Osteoblast (primary cell): ENCODE measurements at regions not wholly inside any gene's neighbourhood (a gene's known extent, or its start where the extent isn't known, plus 50 kb on each side); places are given as distances from the start of the nearest gene placed in this dataset.

ENCODE experiments used
- DNase-seq: peaks from one replicate; pipeline ENCODE4 v3.0.0; 2011; ENCODE audit warnings: low spot score, mixed read lengths; ENCODE audit not compliant: insufficient read length; ENCODE audit errors: missing footprints
- H2AFZ ChIP-seq: 2 replicates; pipeline ENCODE4 v1.6.0; 2011; ENCODE audit warnings: mild to moderate bottlenecking, low read length
- H3K27ac ChIP-seq: 2 replicates; pipeline ENCODE4 v1.5.1; 2011; ENCODE audit warnings: mild to moderate bottlenecking, low read depth, low read length, moderate library complexity
- H3K27me3 ChIP-seq: 2 replicates; pipeline ENCODE4 v1.6.0; 2012; ENCODE audit warnings: mild to moderate bottlenecking, control low read depth, inconsistent platforms, low read length, moderate library complexity; ENCODE audit not compliant: insufficient read depth
- H3K36me3 ChIP-seq: 2 replicates; pipeline ENCODE4 v1.5.1; 2011; ENCODE audit warnings: mild to moderate bottlenecking, low read length, control low read depth, moderate library complexity; ENCODE audit not compliant: insufficient read depth
- H3K4me1 ChIP-seq: 2 replicates; pipeline ENCODE4 v1.5.1; 2011; ENCODE audit warnings: mild to moderate bottlenecking, low read length, control low read depth, moderate library complexity; ENCODE audit not compliant: insufficient read depth
- H3K4me2 ChIP-seq: 2 replicates; pipeline ENCODE4 v1.6.0; 2011; ENCODE audit warnings: mild to moderate bottlenecking, low read length; ENCODE audit not compliant: insufficient read depth
- H3K4me3 ChIP-seq: fragments of 200-600 bp; sonication (generic); 3 replicates; pipeline ENCODE4 v1.5.1; 2012; ENCODE audit warnings: mild to moderate bottlenecking, low read length, inconsistent platforms; ENCODE audit not compliant: insufficient read depth
- H3K79me2 ChIP-seq: 2 replicates; pipeline ENCODE4 v1.6.0; 2012; ENCODE audit warnings: mild to moderate bottlenecking, low read length, control low read depth, inconsistent platforms; ENCODE audit not compliant: insufficient read depth
- H3K9me3 ChIP-seq: 2 replicates; pipeline ENCODE4 v1.5.1; 2011; ENCODE audit warnings: low read depth, low read length, control low read depth
- H4K20me1 ChIP-seq: 2 replicates; pipeline ENCODE4 v1.6.0; 2012; ENCODE audit warnings: mild to moderate bottlenecking, low read length, control low read depth; ENCODE audit not compliant: insufficient read depth
- TF ChIP-seq, protein P1 (sequence below): IDR thresholded peaks from 2 replicates; pipeline ENCODE4 v1.5.1; 2011; ENCODE audit warnings: mild to moderate bottlenecking, low read depth, low read length, moderate library complexity; ENCODE audit errors: extremely low read depth

DNA sequence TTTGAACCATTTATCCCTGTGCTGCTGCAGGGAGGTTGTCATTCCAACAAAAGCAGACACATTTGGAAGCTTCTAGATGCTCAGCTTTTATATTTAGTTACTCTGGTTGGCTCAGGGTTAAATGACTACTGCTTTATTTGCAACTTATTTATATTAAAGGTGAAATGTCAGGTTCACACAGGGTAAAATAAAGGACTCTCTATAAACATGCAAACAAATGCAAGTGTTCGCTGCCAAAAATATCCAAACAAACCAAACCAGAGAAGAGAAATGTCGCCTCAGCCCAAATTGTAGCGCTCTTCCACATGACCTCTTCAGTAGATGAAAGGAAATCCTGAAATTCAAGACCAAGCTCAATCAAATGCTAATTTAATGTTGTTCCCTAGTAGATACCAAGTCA, 57.0 kb upstream of the LIFR start:
- Histone ChIP-seq H3K4me2 (no peak overlapping the region), H3K4me3 (no peak overlapping the region), H4K20me1 (no peaks in the 10 kb centered on the region), H3K9me3 (no peaks in the 10 kb centered on the region), H2AFZ (no peak overlapping the region), H3K27me3 (peaks cover 3% of the 10 kb centered on the region), H3K79me2 (no peaks in the 10 kb centered on the region), H3K4me1 (peaks cover under 1% of the 10 kb centered on the region), H3K27ac (no peak overlapping the region), H3K36me3 (no peaks in the 10 kb centered on the region)
- TF ChIP-seq, protein P1, sequence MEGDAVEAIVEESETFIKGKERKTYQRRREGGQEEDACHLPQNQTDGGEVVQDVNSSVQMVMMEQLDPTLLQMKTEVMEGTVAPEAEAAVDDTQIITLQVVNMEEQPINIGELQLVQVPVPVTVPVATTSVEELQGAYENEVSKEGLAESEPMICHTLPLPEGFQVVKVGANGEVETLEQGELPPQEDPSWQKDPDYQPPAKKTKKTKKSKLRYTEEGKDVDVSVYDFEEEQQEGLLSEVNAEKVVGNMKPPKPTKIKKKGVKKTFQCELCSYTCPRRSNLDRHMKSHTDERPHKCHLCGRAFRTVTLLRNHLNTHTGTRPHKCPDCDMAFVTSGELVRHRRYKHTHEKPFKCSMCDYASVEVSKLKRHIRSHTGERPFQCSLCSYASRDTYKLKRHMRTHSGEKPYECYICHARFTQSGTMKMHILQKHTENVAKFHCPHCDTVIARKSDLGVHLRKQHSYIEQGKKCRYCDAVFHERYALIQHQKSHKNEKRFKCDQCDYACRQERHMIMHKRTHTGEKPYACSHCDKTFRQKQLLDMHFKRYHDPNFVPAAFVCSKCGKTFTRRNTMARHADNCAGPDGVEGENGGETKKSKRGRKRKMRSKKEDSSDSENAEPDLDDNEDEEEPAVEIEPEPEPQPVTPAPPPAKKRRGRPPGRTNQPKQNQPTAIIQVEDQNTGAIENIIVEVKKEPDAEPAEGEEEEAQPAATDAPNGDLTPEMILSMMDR, result no peak
- no peak for DNase-seq

DNA sequence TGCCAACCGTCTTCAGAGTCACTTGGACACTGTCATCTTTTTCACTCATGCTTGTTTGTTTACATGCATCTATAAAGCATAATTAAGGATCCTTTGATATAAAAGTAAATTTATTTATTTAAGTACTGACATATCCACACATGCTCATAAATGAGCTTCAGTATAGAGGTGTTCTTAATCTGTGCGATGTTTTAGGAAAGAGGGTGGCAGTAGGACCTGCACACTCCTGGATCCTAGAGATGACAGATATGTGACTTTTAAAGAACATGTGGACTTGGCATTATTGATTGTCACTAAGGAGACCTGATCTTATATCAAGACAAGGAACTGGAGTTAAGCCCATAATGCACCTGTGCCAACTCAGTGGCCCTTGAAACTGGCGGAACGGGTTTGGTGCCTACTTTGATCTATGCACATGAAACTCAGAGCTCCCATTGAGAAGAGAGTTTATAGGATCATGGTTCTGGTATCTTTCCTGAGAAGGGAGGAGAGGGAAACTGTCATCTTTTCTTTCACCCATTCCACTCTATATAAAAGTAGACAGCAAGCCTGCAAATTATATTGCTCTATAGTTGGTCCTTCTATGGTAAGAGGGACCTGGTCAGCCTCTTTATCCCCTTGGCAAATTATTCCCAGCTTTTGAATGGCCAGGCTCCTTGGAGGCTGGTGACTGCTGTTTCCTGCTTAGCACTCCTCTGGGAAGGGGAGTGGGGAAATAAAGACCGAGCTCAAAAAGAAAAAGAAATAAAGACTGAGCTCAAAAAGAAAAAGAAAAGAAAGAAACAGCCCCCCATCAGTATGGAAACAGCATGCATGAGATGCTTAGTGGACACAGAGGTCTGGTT, 57.8 kb upstream of the LIFR start:
- Histone ChIP-seq H3K27ac (no peak overlapping the region), H4K20me1 (no peaks in the 10 kb centered on the region), H3K4me3 (no peak overlapping the region), H3K4me2 (no peak overlapping the region), H3K9me3 (no peaks in the 10 kb centered on the region), H2AFZ (no peak overlapping the region), H3K79me2 (no peaks in the 10 kb centered on the region), H3K36me3 (no peaks in the 10 kb centered on the region), H3K27me3 (peaks cover 3% of the 10 kb centered on the region), H3K4me1 (no peaks in the 10 kb centered on the region)
- DNase-seq, result no peak
- TF ChIP-seq, protein P1, result no peak

DNA sequence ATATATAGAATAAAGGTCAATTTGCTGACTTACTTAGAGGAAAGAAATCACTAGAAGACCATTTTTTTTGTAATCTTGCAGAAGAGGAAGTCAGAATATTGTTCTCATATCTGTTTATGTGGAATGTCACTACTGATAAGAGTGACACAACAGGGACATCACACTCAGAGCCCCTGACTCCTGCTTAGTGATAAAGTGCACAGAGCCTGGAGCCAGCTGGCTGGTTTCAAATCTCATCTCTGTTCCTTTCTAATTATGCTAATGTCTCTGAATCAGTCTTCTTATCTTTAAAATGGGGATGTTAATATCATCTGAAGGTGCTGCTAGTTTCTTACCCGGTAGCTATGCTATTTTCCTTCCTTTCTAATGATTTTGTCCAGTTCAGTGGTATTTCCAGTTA, 58.6 kb upstream of the LIFR start:
- Histone ChIP-seq H3K4me1 (no peaks in the 10 kb centered on the region), H3K79me2 (no peaks in the 10 kb centered on the region), H3K36me3 (no peaks in the 10 kb centered on the region), H3K27me3 (peaks cover 3% of the 10 kb centered on the region), H2AFZ (no peak overlapping the region), H3K27ac (no peak overlapping the region), H3K4me3 (no peak overlapping the region), H4K20me1 (no peaks in the 10 kb centered on the region), H3K4me2 (no peak overlapping the region), H3K9me3 (no peaks in the 10 kb centered on the region)
- no peak for DNase-seq
- TF ChIP-seq, protein P1, result no peak

GRCh38 chr5:38615981-38616451, 59.6 kb upstream of the LIFR start:
- Histone ChIP-seq H3K4me3 (no peak overlapping the region), H3K27me3 (peaks cover 3% of the 10 kb centered on the region), H4K20me1 (no peaks in the 10 kb centered on the region), H3K4me1 (no peaks in the 10 kb centered on the region), H3K9me3 (no peaks in the 10 kb centered on the region), H3K79me2 (no peaks in the 10 kb centered on the region), H3K36me3 (no peaks in the 10 kb centered on the region), H3K27ac (no peak overlapping the region), H3K4me2 (no peak overlapping the region), H2AFZ (no peak overlapping the region)
- DNase-seq, result no peak
- TF ChIP-seq, protein P1, result no peak
